GF-D8 (cell line): ENCODE measurements at regions not wholly inside any gene's neighbourhood (a gene's known extent, or its start where the extent isn't known, plus 50 kb on each side); places are given as distances from the start of the nearest gene placed in this dataset.

Experiments
- DNase-seq: peaks from one replicate; lab custom pipeline; 2025; lab: John Stamatoyannopoulos, UW

DNA sequence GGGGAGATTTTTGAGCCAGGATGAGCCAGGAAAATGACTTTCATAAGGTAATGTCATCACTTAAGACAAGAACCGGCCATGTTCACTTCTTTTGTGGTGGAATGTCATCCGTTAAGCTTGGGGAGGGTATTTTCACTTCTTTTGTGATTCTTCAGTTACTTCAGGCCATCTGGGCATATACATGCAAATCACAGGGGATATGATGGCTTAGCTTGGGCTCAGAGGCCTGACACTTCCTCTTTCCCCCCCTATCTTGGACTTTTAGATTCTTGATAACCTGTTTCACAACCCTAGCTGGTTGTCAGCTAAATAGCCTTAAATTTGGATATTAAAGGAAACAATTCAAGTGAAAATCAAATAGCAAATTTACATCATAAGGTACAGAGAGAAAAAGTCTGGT is 986.0 kb downstream of the NLGN4Y start:
- DNase-seq: no peak

DNA sequence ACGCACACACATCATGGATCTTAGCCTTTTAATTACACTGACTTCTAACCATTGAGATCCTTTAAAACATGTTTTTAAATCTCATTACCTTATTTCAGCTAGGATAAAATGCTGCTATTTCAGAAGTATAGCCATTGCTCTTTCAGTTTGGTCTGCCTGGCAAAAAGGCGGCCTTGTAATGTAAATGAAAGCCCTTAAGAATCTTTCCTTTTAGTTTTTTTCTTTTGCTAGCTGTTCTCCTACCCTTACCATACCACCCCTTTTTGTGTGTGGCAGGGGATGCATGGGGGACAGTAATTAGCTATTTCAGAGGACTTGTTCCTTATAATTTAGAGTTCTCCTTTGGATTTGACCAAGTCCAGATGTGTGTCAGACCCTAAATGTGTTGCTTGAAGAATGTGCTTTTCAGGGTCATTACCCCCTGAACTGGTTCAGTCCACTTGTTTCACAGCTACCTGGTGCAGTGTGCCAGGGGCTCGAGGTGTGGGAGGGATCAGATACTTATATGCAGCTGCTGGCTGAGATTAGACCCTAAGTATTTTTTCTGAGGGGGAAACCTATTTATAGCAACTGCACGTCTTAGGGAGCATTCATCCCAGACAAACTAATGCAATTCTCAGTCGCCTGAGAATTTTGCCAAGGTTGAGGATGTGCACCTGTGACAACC is 986.8 kb downstream of the NLGN4Y start:
- DNase-seq: no peak

DNA sequence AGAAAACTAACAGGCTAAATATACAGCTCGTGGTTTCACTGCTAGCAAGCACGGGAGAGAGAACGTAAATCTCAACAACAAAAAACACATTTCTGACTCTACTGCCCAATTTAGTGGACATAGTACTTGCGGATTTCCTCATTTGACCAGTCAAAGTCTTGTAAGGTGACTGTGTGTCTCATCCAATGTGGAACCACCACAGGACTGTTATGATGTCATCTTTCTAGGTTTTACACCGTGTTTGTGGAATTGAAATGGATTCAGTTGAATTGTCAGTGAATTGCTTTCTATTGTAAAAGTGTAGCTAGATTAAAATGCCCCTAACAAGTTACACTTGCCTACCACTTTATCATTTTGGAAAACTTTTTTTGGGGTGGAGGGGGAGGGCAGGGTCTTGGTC is 1010.8 kb downstream of the NLGN4Y start:
- DNase-seq: no peak

DNA sequence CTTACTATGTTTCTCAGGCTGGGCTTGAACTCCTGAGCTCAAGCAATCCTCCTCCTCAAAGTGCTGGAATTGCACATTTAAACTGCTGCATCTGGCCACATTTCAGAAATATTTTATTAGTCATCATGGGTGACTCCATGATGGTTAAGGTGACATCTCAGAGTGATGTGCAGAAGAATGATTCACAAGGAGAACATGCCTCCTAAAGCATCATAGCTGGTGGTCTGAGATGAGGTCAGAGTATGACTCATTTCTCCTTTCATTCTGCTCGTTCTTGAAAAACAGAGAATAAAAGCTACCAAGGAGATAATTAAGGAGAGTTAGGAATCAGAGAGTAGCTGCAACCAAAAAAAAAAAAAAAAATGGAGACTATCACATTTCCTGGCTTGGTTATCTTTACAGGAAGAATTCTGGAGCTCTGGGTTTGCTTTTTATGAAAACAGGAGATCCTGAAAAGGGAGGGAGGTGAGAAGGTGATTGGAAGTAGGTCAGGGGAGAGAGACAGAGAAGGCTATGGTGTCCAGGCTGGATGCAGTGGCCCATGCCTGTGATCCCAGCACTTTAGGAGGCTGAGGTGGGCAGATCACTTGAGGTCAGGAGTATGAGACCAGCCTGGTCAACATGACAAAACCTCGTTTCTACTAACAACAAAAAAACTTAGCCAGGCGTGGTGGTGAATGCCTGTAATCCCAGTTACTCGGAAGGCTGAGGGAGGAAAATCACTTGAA is 1011.6 kb downstream of the NLGN4Y start:
- no peak for DNase-seq

DNA sequence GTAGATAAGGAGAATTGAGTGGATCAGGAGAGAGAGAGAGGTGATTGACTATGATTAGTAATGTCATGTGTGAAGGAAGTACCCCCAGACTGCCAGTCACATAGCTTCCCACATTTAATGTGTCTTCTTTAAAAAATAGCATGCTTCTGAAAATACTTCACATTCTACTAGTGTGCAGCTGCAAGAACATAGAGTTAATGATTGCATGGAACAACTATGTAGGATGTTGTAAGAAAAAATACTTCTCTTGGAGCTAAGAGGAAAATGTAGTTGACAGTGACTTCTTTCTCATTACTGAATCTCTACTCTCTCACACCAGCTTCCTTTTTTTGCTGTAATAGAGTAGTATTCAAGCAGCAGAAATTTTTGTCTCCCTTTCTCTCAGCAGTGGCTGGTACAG is 1016.2 kb downstream of the NLGN4Y start:
- DNase-seq: no peak

DNA sequence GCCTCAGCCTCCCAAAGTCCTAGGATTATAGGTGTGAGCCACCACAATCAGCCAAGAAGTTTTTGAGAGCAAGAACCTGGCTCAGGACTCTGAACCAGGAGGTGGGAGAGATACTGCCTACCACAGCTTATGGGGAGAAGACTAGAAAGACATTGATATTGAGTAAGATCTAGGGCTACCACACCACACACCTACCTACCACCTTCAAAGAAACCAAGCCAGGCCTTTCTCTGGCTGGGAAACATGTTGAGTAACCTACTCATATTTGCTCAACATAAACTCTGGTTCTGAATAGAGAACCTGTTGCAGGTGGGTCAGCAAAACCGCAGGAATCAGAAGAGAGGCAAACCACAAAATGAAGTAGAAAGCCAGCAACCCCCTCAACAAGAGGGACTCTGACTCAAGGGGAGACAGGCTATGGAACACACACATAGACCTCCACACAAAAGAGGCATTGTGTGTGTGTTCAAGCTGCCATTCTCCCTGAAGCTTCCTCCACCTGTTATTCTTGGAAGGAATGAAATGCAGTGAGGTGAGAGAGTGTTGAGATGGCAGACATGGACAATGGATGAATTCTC is 1021.9 kb downstream of the NLGN4Y start:
- DNase-seq: no peak

DNA sequence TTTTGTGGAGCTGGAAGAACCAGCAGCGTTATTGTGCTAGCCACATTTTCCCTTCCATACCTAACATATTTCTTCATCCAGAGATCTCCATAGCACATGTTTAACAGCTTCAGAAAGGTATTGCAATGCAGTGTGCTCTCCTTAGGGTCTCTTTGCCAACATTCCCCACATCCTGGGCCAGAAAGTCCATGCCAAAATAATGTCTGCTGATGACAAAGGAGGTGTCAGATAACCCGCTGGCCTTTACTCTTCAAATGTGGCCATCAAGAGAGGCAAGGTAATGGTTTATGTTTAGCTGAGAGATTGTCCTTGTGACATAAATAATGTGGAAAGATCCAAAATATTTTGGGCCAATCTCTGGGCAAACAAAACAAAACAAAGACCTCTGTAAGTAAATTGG is 1027.7 kb downstream of the NLGN4Y start:
- DNase-seq: no peak

DNA sequence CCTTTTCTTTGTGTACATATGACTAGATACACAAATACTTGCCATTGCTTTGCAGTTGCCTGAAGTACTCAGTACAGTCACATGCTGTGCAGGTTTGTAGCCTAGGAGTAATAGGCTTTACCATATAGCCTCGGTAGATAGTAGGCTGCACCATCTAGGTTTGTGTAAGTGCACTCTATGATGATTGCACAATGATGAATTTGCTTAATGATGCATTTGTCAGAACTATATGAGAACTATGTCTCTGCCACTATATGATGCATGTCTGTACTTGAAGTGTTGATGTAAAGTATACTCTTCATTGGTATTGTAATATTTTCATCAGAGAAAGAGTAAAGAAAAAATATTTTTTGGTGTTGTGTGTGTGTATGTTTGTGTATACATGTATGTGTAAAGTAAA is 1030.7 kb downstream of the NLGN4Y start:
- no peak for DNase-seq

DNA sequence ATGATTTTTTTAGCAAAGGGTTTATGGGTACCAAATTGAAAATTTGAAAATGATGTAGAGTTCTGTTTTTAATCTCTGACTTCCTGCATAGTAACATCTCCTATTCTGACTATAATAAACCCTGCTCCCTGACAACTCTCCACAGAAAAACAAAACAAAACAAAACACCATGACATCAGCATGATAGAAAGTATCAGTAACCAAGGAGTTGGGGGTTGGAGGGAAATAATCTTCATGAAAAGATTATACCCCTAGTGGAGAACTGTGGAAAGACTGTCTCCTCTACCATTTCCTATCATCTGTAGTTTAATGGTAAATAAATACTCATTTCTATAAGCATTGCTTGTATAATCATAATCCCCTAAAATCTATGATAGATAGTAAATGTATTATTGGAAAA is 1034.8 kb downstream of the NLGN4Y start:
- DNase-seq: no peak

DNA sequence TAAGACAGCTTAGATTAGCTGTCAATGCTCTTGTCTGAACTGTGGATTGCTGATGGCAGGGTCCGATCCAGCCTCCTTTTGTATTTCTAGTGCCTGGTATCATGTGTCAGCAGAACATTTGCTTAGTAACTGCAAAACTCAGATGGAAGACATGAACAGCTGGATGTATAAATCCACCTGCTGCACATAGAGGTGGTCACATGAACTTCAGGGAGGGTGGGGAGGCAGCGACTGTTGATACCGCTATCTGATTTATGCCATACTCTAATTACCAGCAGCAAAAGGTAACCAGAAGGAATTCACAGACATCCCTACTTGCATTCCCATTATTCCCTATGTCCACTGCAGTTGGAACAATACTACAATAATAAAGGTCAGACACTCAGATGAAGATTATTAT is 1036.5 kb downstream of the NLGN4Y start:
- DNase-seq: no peak

DNA sequence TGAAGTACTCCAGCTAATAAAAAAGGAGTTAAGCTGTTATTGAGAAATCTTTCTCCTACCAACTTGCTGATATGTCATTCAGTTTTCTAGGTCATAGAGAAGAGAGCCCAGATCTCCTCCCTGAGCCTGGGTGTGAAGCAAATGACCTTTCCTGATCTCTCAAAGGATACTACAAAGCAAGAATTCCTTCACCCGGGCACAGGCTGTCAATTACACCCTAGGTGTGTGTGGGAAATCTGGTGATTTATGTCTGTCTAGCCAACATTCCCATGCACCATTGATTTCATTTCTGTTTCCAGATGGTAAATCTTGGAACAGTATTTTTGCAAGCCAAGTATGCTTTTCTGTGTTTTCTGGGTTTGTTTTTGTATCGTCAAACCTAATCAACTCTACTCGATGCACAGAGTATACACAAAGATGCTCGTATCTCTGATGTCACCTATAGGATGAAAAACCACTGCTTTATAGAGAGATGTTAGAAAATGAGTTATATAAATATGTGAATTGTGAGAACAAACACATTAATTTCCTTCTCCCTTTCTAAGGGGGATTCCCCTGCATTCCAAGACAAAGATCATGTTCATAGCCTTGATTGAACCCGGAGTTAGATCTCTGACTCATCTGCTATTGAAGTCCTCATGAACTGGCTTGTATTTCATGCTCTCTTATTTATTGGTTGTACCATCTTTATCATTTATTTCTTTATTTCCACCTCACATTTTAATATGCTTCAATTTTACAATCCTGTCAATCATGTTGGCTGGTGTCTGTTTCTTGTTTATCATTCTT is 1037.4 kb downstream of the NLGN4Y start:
- no peak for DNase-seq

DNA sequence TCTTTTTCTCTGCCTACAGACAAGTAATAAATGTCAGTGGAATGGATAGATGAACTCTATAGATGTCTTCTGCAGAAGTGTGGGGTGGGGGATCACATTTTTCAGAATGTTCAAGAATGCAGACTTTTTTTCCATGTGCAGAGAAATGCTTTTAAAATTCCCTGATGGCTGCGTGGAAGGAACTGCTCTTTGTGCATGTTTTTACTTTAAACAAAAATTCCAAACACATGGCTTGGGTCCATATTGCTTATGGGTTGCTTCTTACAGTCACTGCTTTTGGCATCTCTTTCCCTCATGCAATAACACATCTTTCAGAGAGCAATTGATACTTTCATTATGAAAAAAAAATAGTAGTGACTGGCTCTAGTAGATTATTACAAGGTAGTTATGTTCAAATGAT is 1053.6 kb downstream of the NLGN4Y start:
- no peak for DNase-seq

DNA sequence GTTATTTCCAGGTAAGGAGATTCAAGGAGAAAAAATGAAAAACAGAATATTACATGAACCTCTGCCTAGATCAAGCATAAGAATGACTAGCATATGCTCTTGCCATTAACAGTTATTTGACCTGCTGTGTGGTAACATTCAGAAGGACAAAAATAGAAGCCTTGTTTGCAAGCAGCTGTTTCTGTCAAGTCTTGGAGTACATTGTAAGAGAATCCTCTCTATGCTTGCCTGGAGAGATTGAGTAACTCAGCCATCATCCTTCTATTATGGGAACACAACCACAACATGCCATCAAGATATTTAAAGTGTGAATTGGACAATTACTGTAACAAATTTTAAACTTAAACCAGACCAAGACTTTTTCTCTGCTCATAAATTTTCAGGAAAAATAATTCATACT is 1054.4 kb downstream of the NLGN4Y start:
- no peak for DNase-seq

DNA sequence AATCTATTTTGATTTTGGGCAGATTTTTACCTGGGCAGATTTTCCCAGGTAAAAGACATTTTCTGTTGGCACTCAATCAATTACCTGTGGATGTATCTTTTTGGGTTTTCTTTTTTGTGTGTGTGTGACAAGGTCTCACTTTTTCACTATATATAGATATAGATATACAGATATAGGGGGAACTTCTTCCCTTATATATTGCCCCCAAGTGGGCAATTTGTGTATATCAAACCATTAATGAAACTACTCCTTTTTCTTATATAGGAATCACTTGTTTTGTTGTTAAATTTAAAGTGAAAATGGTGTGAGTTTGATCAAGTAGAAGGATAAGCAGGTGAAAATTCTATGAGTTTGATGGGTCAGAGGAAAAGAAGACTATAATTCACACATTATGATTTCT is 1054.9 kb downstream of the NLGN4Y start:
- DNase-seq: peak; percentile 0

DNA sequence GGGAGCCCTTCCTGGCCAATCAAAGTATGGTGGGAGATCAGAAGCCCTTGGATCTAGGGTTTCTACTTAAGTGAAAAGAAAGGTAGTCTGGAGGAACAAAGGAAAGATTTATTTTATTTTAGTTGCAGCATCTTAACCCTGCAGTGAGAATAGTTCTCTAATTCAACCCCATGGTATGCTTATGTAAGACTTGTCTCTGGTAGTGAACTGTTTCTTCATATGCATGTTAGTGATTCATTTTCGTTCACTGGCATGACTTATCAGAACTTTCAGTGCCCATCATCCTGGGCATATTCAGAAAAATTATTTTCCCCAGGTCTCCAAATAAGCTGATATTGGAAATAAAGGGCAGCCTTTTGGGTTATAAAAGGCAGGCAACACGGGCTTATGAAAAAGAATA is 1058.8 kb downstream of the NLGN4Y start:
- no peak for DNase-seq

DNA sequence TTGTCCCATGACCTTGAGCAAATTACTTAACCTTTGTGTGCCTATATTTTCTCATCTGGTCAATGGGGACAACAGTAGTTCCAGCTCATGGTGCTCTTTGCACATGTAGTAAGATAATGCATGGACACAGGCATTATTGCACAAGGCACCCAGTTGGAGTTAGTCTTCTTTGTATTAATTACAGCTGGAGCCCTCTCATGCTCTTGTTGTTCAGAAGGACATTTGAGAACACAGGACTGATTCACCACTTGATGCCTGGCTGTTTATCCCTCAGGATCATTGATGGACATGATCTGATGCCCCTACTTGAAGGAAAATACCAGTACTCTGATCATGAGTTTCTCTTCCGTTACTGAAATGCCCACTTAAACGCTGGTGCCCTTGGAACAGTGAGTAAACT is 1068.6 kb downstream of the NLGN4Y start:
- no peak for DNase-seq

DNA sequence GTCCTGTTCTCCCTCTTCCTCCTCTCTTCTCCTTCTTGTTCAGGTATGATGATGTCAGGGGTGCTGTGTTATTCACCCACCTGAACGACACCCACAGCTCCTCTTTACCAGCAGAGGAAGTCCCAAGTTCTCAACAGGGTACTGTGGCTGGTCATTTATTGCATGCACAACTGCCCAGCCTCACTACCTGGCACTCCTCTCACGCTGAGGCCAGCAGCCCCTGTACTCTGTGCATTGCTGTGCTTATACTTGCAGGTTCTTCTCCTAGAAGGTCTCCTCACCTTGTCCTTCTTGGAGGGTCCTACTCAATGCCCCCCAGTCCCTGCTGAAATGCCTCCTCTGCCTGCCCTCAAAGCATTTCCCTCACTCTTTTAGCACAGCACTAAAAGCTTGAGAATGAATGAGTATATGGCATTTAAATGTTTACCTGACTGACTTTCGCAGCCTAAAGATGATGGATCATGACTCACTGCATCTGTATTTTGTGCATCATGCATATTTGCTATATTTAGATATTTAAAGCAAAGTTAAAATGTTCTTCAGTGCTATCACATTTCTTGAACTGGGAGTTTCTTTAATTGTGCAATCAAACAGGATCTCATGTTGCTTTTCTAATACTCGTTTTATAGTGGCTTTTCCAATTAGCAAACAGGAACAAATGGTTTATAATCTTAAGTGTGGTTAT is 1069.3 kb downstream of the NLGN4Y start:
- no peak for DNase-seq

DNA sequence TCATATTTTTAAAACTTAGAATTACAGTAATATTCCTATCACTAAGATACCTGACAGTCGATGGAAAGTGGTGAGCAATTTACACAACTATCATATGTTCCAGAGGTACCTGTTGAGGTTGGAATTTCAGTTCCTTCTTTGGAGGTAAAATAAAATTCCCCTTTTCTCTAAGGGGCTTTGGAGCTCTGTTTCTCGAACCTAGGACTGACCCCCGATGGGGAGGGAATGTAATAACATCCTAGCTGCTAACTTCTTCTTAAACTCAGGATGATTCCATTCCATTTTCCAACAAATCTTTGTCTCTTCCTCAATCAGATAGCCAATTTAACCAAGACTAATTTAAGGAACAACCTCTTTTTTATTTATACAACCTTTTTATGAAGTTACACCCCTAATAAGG is 1069.8 kb downstream of the NLGN4Y start:
- DNase-seq: no peak

DNA sequence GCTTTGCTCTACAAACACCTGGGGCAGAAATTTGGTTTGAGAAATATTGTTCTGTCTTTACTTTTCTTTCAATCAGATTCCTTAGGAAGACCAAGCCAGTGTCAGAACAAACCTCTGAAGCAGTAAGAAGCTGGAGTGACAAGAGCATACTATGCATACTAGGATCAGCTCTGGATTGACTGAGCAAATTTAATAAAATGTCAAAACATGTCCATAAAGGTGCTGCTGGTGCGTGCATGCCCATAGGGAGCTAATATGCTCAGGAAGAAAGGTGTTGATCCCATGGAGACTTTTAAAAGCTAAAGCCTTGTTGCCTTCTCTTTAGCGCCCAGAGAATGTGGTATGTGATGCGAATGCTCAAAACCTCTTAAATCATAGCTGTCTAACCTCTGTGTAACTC is 1076.2 kb downstream of the NLGN4Y start:
- no peak for DNase-seq

DNA sequence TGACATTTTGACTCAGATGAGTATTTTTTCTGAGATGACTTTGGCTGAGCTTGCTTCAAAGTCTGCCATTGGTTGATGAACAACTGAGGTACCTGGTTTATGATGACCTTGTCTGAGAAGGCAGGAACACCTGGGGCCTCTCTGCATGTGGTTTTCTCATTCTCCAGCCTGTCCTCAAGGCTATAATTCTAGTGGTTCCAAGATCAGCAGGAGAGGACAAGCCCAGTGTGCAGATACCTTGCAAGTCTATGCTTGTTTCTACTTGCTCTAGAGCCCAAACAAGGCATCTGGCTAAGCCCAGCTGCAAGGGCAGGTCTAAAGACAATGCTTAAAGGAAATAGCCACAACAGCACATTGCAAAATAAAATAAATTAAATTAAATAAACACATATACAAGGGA is 1100.0 kb downstream of the NLGN4Y start:
- DNase-seq: no peak

DNA sequence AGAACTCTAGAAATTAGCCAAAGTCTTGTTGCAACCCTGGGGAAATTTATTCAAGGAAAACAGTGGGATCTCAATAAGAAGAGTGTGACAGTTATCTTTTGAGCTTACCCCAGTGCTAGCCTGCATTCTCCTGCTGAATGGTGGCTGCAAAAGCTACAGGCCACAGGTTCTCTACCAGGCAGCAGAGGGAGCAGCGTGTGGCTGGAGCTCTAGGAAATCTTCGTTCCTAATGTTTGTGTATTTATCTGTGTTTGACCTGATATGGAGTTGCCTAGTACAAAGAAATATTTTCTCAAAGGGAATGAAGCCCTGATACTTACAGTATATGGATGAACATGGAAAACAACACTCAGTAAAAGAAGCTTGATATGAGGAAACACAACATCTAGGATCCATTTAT is 1100.6 kb downstream of the NLGN4Y start:
- DNase-seq: no peak

DNA sequence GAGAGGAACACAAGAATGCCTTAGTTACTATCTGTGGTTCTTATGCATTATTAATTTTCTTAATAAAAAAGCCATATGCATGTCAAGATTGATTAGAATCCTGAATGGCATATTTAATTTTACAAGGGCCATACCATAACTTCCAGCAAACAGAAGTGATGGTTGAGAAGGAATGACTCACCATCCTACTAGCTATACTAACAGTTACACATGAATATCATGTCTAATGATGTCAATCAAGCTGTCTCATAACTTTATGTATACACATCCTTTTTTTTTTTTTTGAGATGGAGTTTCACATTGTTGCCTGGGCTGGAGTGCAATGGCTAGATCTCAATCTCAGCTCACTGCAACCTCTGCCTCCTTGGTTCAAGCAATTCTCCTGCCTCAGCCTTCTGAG is 1123.9 kb downstream of the NLGN4Y start:
- no peak for DNase-seq
